NCI-H345 treated with DMSO at 0.1 percent for 48 hours (cell line): ENCODE measurements at regions not wholly inside any gene's neighbourhood (a gene's known extent, or its start where the extent isn't known, plus 50 kb on each side); places are given as distances from the start of the nearest gene placed in this dataset.

ENCODE experiments used
- DNase-seq: peaks from one replicate; lab custom pipeline; 2025; ENCODE audit not compliant: unreplicated experiment; lab: John Stamatoyannopoulos, UW

- no peak for DNase-seq
Measured at GRCh38 chr12:60842181-60842580, 1246.4 kb downstream of the SLC16A7 start.

DNA sequence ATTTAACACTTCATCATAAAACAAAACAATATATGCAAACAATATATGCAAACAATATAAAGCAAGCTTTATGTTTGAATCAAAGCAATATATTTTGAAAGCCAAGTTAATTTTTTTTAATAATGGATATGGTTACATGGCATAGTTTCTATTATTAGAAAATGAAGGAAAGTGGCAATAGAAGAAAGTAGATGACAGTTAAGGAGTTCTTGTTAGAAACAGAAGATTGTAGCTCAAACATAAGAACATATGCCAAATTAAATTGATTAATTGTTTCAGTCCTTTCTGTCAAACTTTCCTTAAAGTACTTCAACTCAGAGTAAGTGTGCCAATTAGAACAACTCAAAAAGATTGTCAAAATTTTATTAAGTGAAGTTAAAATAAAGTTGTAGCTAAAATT is 1248.3 kb downstream of the SLC16A7 start:
- no peak for DNase-seq

DNA sequence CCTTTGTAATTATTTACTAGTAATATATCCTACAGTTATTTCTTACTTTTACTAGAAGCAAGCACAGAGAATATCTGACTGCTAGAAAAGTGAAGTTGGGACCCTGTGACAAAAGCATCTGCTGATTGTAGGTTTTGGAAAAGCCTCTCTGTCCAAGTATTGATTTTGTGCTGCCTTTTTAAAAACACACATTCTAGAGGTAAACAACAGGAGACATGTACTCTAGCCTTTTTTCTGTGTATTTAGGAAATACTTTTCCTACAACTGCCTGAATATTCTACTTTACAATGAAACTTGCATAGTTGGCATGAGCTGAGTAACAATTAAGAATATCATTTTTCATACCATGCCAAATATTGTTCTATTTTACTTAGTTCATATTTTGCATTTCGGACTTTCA is 1249.0 kb downstream of the SLC16A7 start:
- DNase-seq, result no peak

DNA sequence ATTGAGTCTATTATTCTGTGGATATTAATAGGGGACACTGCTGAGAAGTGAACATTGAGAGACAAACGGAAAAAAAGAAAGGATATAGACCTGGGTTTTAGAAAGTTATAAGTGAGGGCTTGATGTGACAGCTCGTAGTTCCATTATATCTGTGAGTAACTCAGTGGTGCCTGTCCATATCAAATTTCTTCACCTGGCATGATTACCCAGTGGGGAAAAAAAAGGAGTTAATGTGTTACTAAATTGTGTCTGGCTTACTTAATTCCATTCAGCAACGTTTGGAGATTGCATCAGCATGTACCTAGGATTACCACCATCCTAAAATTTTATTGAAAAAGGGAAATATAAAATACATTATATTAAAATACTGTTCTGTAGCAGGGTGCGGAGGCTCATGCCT is 1249.9 kb downstream of the SLC16A7 start:
- no peak for DNase-seq

DNA sequence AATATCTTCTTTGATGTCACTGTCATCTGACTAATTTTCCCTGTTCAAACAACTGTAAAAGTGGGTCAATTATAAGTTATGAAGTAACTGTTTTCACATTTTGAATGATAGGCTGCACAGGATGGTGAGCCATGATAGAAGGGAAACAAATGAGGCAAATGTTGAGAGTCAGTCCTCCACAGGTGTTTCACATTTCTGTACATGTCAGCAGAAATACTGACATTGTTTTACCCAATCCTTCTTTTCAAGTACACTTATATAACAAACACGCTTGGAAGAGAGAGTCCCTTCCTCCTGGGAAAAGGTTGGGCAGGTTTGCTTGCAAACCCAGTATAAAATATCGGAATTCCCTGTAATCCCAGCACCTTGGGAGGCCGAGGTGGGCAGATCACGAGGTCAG is 1251.5 kb downstream of the SLC16A7 start:
- no peak for DNase-seq

- DNase-seq, result no peak
Measured at GRCh38 chr12:60849723-60850122, 1253.9 kb downstream of the SLC16A7 start.

GRCh38 chr12:60853407-60853806 is 1257.6 kb downstream of the SLC16A7 start:
- no peak for DNase-seq

GRCh38 chr12:60863421-60863820 is 1267.6 kb downstream of the SLC16A7 start:
- DNase-seq, result no peak

GRCh38 chr12:60872219-60872618 is 1276.4 kb downstream of the SLC16A7 start:
- DNase-seq, result no peak

DNA sequence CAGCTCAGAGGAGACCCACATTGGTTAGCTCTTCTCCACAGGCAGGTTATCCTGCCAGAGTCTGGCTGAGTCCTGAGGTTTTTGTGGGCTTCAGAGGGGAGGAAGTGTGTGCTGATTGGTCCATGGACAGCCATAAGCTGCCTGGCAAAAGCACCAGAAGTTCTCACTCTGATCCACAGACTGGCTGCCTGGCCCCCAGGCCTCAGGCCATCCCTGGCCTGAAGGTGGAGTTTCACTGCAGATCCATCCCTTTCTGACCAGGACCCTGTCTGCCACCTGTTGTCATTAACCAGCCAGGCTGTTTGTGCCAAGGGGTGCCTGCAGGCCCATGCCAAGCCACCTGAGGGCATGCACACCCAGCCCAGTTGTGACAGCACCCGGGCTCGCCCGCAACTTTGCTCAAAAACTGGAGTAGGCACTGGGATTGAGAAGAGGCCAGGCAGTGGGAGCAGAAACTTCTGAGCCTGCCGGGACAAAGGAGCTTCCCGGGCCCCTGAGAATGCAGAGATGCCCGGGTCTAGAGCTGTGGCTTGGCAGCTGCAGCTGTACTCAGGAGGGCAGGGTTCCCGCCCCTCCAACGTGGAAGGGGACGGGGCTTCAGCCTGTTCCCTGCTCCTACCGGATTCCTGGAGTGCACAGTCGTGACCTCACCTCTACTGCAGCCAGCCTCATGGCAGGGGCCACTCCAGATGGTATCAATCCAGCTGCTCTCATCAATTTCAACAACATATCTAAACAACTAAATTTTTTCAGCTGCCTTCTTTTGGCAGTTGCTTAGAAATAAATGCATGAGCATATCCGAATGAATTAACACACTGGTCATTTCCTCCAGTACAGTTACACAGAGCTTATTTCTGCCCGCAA is 1277.3 kb downstream of the SLC16A7 start:
- DNase-seq, result no peak

- DNase-seq, result no peak
Measured at GRCh38 chr12:60874091-60874490, 1278.3 kb downstream of the SLC16A7 start.

GRCh38 chr12:60920841-60921495 is 1325.1 kb downstream of the SLC16A7 start:
- DNase-seq, result no peak

DNA sequence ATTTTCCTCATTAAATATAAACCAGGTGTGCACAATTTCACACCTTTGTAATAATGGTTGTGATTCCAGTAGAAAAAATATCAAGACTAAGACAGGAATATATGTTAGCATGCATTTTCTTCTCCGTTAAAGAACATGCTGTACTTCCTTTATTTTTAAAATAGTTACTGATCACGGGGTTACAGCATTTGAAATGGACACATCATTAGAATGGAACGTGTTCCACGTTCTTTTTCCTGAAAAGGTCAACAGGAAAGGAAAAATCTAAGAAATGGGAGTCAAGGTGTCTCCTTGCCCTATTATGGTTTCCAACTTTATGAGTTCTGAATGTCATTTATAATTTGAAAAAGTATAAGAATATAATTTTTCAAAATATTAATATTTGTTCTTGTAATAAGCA is 1325.7 kb downstream of the SLC16A7 start:
- DNase-seq, result no peak

GRCh38 chr12:60926256-60926655 is 1330.4 kb downstream of the SLC16A7 start:
- no peak for DNase-seq

- DNase-seq, result no peak
Measured at GRCh38 chr12:60930151-60930550, 1330.1 kb upstream of the USP15 start.

- no peak for DNase-seq
Measured at GRCh38 chr12:60935981-60936761, 1324.0 kb upstream of the USP15 start.

DNA sequence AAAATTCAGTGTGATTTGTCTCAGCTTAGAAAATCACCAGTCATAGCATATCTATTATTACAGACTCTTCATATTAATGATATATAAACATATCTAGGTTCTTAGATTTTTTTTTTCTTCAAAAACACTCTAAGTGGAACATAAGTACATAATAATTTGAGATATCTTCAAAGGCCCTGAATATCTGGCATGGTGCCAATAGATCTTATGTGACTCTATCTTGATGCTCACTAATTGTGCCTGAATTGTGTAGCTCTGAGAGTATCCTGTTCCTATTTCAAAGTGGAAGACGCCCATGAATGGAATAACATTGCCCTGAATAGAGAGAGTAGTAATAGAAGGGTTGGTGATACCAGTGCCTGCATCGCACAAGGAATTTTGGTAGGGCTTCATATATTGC is 1312.7 kb upstream of the USP15 start:
- DNase-seq, result no peak

DNA sequence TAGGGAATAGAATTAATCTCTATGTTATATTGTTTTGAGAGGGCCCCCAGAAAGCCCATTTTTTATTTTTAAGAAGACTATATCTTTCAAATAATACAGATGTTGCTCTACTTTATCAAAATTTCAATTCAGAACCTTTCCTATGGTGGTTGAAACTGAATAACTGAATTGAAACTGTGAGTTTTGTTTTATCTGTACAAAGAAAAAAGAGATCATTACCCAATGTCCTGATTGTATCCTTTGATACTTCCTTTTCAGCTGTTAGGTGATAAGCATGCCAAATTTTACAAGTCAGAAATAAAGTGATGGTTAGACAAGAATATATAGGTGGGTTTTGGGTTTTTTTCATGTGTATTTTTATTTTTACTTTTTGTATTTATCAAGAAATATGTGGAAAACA is 1293.1 kb upstream of the USP15 start:
- DNase-seq, result no peak

DNA sequence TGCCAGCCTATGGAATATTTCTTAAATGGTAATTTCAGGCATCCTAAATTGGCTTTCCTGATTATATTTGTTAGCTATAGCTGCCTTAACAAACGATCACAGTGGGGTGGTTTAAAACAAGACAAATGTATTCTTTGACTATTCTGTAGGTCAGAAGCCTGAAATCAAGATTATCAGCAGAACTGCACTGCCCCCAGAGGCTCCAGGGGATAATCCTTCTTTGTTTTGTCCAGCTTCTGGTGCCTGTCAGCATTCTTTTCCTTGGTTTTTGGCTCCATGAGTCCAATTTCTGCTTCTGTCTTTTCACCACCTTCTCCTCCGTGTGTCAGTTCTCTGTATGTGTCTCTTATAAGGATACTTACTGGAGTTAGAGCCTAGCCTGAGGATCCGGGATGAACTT is 1282.2 kb upstream of the USP15 start:
- no peak for DNase-seq

DNA sequence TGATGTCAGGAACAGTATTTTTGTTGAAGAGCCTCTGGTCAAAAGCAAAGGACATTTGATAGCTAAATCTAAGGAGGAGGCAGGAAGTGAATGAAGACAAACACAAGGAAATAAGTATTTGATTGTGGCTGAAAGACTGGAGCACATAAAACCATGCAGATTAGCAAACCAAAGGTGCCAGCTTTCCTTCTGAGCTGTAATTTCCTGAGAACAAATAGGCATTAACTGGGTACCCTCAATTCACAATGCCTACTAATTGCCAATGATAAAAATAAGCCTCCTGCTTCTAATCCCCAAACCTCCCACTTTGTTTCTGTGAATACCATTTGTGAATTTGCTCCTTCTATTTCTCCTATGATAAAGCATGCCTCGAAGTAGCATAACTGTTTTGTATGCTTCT is 1279.6 kb upstream of the USP15 start:
- DNase-seq, result no peak

GRCh38 chr12:60981473-60981872 is 1278.7 kb upstream of the USP15 start:
- no peak for DNase-seq

- no peak for DNase-seq
Measured at GRCh38 chr12:60992087-60992486, 1268.1 kb upstream of the USP15 start.
